Keratinocyte (primary cell): ENCODE measurements at regions not wholly inside any gene's neighbourhood (a gene's known extent, or its start where the extent isn't known, plus 50 kb on each side); places are given as distances from the start of the nearest gene placed in this dataset.

Source experiments
- CTCF ChIP-seq, 3 experiments: IDR thresholded peaks in 1 of 3; conservative IDR thresholded peaks in 1 of 3; optimal IDR thresholded peaks in 1 of 3; 2 replicates in 2 of 3; 3 replicates in 1 of 3; pipeline versions ENCODE3 to v1.5.1; 2011; ENCODE audit warnings: low read length in 3 of 3, mild to moderate bottlenecking in 3 of 3, moderate library complexity in 2 of 3, control low read depth in 1 of 3, inconsistent platforms in 1 of 3; ENCODE audit not compliant: insufficient read depth in 2 of 3; ENCODE audit errors: extremely low read depth in 1 of 3
- EZH2 ChIP-seq: IDR thresholded peaks from one replicate; pipeline ENCODE4 v1.6.1; 2012; ENCODE audit warnings: inconsistent platforms, mild to moderate bottlenecking, low read length, moderate library complexity

GRCh38 chr4:181350615-181351415, 892.4 kb upstream of the TENM3 start:
- TF ChIP-seq CTCF (optimal IDR thresholded peaks at IDR 0.05 in 1 of 3, IDR thresholded peaks at IDR 0.05 in 1 of 3, conservative IDR thresholded peaks at IDR 0.05 in 1 of 3; ENCODE audit: extremely low read depth in 1 of 3, insufficient read depth in 2 of 3, low read length in 3 of 3) (no peak), EZH2 (no peak)
